Stomach smooth muscle (tissue), 2 donors: ENCODE measurements at regions not wholly inside any gene's neighbourhood (a gene's known extent, or its start where the extent isn't known, plus 50 kb on each side); places are given as distances from the start of the nearest gene placed in this dataset.

Source experiments
- H3K27ac ChIP-seq: one replicate; pipeline ENCODE4 v1.7.0; 2013; ENCODE audit warnings: mild to moderate bottlenecking, low read length, inconsistent platforms
- H3K27me3 ChIP-seq, 2 donors: one replicate each; pipeline ENCODE4 v1.7.0; 2013; ENCODE audit warnings: low read length in 2 of 2; ENCODE audit not compliant: insufficient read depth in 2 of 2, control insufficient read depth in 1 of 2
- H3K36me3 ChIP-seq, 2 donors: one replicate each; pipeline ENCODE4 v1.7.0; 2013; ENCODE audit warnings: low read length in 2 of 2; ENCODE audit not compliant: control insufficient read depth in 2 of 2, insufficient read depth in 2 of 2
- H3K4me1 ChIP-seq: one replicate; pipeline ENCODE4 v1.7.0; 2013; ENCODE audit warnings: low read length; ENCODE audit not compliant: control insufficient read depth, insufficient read depth
- H3K4me3 ChIP-seq, 2 donors: one replicate each; pipeline ENCODE4 v1.7.0; 2013; ENCODE audit warnings: low read length in 2 of 2
- H3K9ac ChIP-seq, 2 donors: one replicate each; pipeline ENCODE4 v1.7.0; 2013; ENCODE audit warnings: low read length in 2 of 2, mild to moderate bottlenecking in 1 of 2
- H3K9me3 ChIP-seq, 2 donors: one replicate each; pipeline ENCODE4 v1.7.0; 2013; ENCODE audit warnings: low read length in 2 of 2; ENCODE audit not compliant: control insufficient read depth in 2 of 2
- donor health status: healthy.
- donor health status: Pancreatic carcinoma.

GRCh38 chr2:38509947-38510326, 92.8 kb downstream of the HNRNPLL start:
- Histone ChIP-seq H3K4me1 (peaks cover 35% of the 10 kb centered on the region), H3K27ac (peak overlapping the region; percentile 84), H3K9ac (peak overlapping the region in 1 of 2 donors; percentile 47), H3K4me3 (no peak overlapping the region), H3K27me3 (no peaks in the 10 kb centered on the region), H3K36me3 (no peaks in the 10 kb centered on the region), H3K9me3 (no peaks in the 10 kb centered on the region)

- Histone ChIP-seq H3K9me3 (no peaks in the 10 kb centered on the region), H3K36me3 (no peaks in the 10 kb centered on the region), H3K9ac (peak overlapping the region in 1 of 2 donors; percentile 47), H3K4me1 (peaks cover 32% of the 10 kb centered on the region), H3K27me3 (no peaks in the 10 kb centered on the region), H3K4me3 (no peak overlapping the region), H3K27ac (peak overlapping the region; percentile 84)
Measured at GRCh38 chr2:38509314-38509946, 93.3 kb downstream of the HNRNPLL start.

GRCh38 chr2:38508311-38509039, 94.3 kb downstream of the HNRNPLL start:
- Histone ChIP-seq H3K27me3 (no peaks in the 10 kb centered on the region), H3K9ac (peak overlapping the region in 1 of 2 donors; percentile 21), H3K36me3 (no peaks in the 10 kb centered on the region), H3K4me3 (peak overlapping the region in 1 of 2 donors; percentile 22), H3K9me3 (no peaks in the 10 kb centered on the region), H3K27ac (peak overlapping the region; percentile 84), H3K4me1 (peaks cover 32% of the 10 kb centered on the region)

GRCh38 chr2:38507712-38508111, 95.0 kb downstream of the HNRNPLL start:
- no peak overlapping the region for H3K9ac ChIP-seq
- peaks cover 27% of the 10 kb centered on the region for H3K4me1 ChIP-seq
- H3K36me3 ChIP-seq, result no peaks in the 10 kb centered on the region
- H3K9me3 ChIP-seq, result no peaks in the 10 kb centered on the region
- no peak overlapping the region for H3K4me3 ChIP-seq
- no peaks in the 10 kb centered on the region for H3K27me3 ChIP-seq
- H3K27ac ChIP-seq, result no peak overlapping the region

GRCh38 chr2:38505779-38506178, 96.9 kb downstream of the HNRNPLL start:
- Histone ChIP-seq H3K4me1 (peaks cover 26% of the 10 kb centered on the region), H3K9ac (peak overlapping the region in 1 of 2 donors; percentile 29), H3K27me3 (no peaks in the 10 kb centered on the region), H3K4me3 (no peak overlapping the region), H3K36me3 (no peaks in the 10 kb centered on the region), H3K9me3 (peaks cover 4 to 6% of the 10 kb centered on the region in 2 donors), H3K27ac (peak overlapping the region; percentile 67)

GRCh38 chr2:38504169-38504568, 98.6 kb downstream of the HNRNPLL start:
- Histone ChIP-seq H3K4me3 (no peak overlapping the region), H3K27me3 (no peaks in the 10 kb centered on the region), H3K36me3 (no peaks in the 10 kb centered on the region), H3K4me1 (peaks cover 31% of the 10 kb centered on the region), H3K9me3 (peaks cover 4 to 6% of the 10 kb centered on the region in 2 donors), H3K9ac (no peak overlapping the region), H3K27ac (no peak overlapping the region)

- no peak overlapping the region for H3K4me3 ChIP-seq
- no peaks in the 10 kb centered on the region for H3K36me3 ChIP-seq
- H3K9me3 ChIP-seq, result peaks cover 4 to 6% of the 10 kb centered on the region in 2 donors
- no peak overlapping the region for H3K9ac ChIP-seq
- peaks cover 26% of the 10 kb centered on the region for H3K4me1 ChIP-seq
- no peaks in the 10 kb centered on the region for H3K27me3 ChIP-seq
- H3K27ac ChIP-seq, result no peak overlapping the region
Measured at GRCh38 chr2:38502107-38502506, 100.6 kb downstream of the HNRNPLL start.

- no peak overlapping the region for H3K9ac ChIP-seq
- peak overlapping the region in 1 of 2 donors; percentile 54 for H3K4me3 ChIP-seq
- peaks cover 25% of the 10 kb centered on the region for H3K4me1 ChIP-seq
- no peaks in the 10 kb centered on the region for H3K27me3 ChIP-seq
- H3K36me3 ChIP-seq, result peaks cover 0 to 2% of the 10 kb centered on the region in 2 donors
- peaks cover 4 to 6% of the 10 kb centered on the region in 2 donors for H3K9me3 ChIP-seq
- H3K27ac ChIP-seq, result peak overlapping the region; percentile 60
Measured at GRCh38 chr2:38500283-38500634, 102.5 kb downstream of the HNRNPLL start.

GRCh38 chr2:38499548-38500282, 103.0 kb downstream of the HNRNPLL start:
- peak overlapping the region; percentile 60 for H3K27ac ChIP-seq

GRCh38 chr2:38498045-38498481, 104.7 kb downstream of the HNRNPLL start:
- H3K36me3 ChIP-seq, result peaks cover 0 to 4% of the 10 kb centered on the region in 2 donors
- no peak overlapping the region for H3K27ac ChIP-seq
- no peaks in the 10 kb centered on the region for H3K27me3 ChIP-seq
- no peak overlapping the region for H3K9ac ChIP-seq
- H3K9me3 ChIP-seq, result peaks cover 4 to 6% of the 10 kb centered on the region in 2 donors
- peaks cover 31% of the 10 kb centered on the region for H3K4me1 ChIP-seq
- no peak overlapping the region for H3K4me3 ChIP-seq

More at GRCh38 chr2:38499548-38500282, 103.0 kb downstream of the HNRNPLL start:
- Histone ChIP-seq H3K4me1 (peaks cover 29% of the 10 kb centered on the region), H3K36me3 (peaks cover 0 to 2% of the 10 kb centered on the region in 2 donors), H3K27me3 (no peaks in the 10 kb centered on the region), H3K4me3 (peak overlapping the region in 1 of 2 donors; percentile 54), H3K9ac (peak overlapping the region in 1 of 2 donors; percentile 42), H3K9me3 (peaks cover 4 to 6% of the 10 kb centered on the region in 2 donors)
